ENCODE measurements at regions not wholly inside any gene's neighbourhood (a gene's known extent, or its start where the extent isn't known, plus 50 kb on each side); places are given as distances from the start of the nearest gene placed in this dataset.
"Not testable (repeated sequence)": the region's sequence is repeated elsewhere in the genome, so short reads cannot be mapped to it uniquely, and the experiment has no call there.

DNA sequence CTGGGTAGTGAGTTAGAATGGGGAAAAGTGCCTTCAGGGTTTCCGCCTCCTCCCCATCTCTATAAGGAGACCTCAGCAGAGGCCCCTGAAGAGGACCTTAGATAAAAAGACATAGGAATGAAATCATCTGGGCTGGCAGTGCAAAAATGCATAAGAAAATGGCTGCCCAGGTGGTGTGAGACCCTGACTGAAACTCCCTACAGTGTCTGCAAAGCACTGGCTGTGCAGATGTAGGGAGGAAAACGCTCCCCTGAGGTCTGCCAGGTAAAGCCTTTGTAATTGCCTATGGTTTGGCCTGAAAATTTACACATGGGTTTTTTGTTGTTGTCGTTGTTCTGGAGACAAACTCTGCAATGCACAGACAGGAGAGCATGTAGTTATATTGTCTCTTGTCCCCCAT, 128.1 kb upstream of the VWC2 start:
- in situ Hi-C loops (cut with HindIII; ENCODE audit: low pct_unique_long_range_greater_than_20kb, low sequenced_read_pairs), result no loop called here

DNA sequence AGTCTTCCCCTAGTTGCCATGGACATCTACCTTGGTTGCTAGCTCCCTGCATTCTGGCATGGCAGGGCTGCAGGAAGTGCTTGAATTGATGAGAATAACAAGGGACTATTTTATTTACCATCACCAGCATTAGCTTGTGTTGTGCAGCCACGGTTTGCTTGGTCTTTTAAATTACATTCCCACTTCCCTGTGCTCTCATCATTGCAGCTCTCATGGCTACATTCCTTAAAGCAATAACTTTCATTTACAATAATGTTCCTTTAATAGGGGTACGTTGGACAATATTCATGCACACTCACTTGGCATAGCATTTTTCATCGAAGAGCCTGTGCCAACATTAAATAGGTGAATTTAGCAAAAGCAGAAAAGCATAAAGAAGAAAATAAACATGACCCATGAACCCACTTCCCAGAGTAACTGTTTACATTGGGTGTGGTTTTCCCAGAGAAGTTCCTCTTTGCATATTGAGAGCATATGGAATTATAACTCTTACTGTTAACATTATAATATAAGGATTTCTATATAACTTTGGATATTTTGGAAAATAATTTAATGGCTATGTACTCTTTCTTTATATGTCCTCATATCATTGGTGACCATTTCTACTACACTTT, 113.2 kb upstream of the VWC2 start:
- in situ Hi-C loops (cut with HindIII; ENCODE audit: low pct_unique_long_range_greater_than_20kb, low sequenced_read_pairs), result no loop called here
- no peak for TF ChIP-seq JUND (IDR thresholded peaks at IDR 0.05; ENCODE audit: low read depth)
- no peak for DNase-seq (ENCODE audit: low read depth in 1 of 2, low spot score in 1 of 2)

More for the DNA sequence above, 128.1 kb upstream of the VWC2 start:
- TF ChIP-seq JUND (IDR thresholded peaks at IDR 0.05; ENCODE audit: low read depth), result no peak
- no peak for DNase-seq (ENCODE audit: low read depth in 1 of 2, low spot score in 1 of 2)

DNA sequence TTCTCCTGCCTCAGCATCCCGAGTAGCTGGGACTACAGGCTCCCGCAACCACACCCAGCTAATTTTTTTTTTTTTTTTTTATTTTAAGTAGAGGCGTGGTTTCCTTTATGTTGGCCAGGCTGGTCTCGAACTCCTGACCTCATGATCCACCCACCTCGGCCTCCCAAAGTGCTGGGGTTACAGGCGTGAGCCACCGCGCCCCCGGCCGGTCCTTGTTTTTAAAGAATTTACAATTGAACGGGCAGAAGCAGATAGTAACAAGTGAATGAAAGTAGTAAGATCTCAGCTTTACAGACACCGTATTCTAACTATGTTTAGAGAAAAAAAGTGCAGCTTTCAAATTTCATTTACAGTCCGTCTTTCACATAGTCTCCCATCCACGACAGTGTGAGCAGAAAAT, 112.5 kb upstream of the VWC2 start:
- TF ChIP-seq JUND (IDR thresholded peaks at IDR 0.05; ENCODE audit: low read depth), result no peak
- DNase-seq (ENCODE audit: low read depth in 1 of 2, low spot score in 1 of 2), result no peak
- in situ Hi-C loops (cut with HindIII; ENCODE audit: low pct_unique_long_range_greater_than_20kb, low sequenced_read_pairs), result no loop called here

DNA sequence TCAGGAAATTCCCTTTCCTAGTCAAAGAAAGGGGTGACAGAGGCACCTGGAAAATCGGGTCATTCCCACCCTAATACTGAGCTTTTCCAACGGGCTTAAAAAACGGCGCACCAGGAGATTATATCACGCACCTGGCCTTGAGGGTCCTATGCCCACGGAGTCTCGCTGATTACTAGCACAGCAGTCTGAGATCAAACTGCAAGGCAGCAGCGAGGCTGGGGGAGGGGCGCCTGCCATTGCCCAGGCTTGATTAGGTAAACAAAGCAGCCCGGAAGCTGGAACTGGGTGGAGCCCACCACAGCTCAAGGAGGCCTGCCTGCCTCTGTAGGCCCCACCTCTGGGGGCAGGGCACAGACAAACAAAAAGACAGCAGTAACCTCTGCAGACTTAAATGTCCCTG, 107.5 kb upstream of the VWC2 start:
- in situ Hi-C loops (cut with HindIII; ENCODE audit: low pct_unique_long_range_greater_than_20kb, low sequenced_read_pairs); DNase-seq (ENCODE audit: low read depth in 1 of 2, low spot score in 1 of 2): not testable (repeated sequence)

DNA sequence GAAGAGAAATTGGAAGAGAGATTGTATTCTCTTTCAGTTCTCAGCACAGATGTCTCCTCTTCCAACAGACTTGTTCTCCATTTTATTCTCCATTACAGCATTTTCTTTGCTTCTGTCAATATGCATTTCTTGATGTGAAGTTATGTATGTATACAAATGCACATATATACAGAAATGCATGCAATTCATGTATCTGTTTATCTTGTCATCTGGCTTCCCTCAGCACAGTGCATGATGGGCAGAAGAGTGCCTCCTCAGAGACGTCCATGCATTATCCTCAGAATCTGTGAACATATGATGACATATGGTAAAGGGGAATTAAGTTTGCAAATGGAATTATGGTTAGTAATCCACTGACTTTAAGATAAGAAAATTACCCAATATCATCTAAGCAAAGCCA, 106.7 kb upstream of the VWC2 start:
- in situ Hi-C loops (cut with HindIII; ENCODE audit: low pct_unique_long_range_greater_than_20kb, low sequenced_read_pairs), result no loop called here
- DNase-seq (ENCODE audit: low read depth in 1 of 2, low spot score in 1 of 2), result no peak
- no peak for TF ChIP-seq JUND (IDR thresholded peaks at IDR 0.05; ENCODE audit: low read depth)

DNA sequence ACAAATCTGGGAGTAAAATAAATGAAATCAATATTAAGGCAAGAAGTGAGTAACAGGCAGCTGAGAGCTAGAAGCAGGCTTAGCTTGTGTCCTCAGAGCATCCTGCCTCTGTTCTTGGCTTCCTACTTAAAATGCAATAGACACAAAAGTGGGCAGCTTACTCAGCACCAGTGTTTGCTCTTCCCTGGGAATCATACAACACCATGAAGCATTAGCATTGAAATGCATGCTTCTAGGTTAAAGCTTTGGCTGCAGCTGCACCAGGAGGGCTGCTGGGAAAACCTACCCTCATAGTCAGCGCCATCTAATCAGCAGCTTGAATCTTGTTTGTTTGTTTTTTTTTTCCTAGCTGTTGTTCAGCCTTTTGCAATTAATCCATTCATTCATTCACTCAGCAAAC, 104.2 kb upstream of the VWC2 start:
- in situ Hi-C loops (cut with HindIII; ENCODE audit: low pct_unique_long_range_greater_than_20kb, low sequenced_read_pairs), result no loop called here
- no peak for DNase-seq (ENCODE audit: low read depth in 1 of 2, low spot score in 1 of 2)
- no peak for TF ChIP-seq JUND (IDR thresholded peaks at IDR 0.05; ENCODE audit: low read depth)

DNA sequence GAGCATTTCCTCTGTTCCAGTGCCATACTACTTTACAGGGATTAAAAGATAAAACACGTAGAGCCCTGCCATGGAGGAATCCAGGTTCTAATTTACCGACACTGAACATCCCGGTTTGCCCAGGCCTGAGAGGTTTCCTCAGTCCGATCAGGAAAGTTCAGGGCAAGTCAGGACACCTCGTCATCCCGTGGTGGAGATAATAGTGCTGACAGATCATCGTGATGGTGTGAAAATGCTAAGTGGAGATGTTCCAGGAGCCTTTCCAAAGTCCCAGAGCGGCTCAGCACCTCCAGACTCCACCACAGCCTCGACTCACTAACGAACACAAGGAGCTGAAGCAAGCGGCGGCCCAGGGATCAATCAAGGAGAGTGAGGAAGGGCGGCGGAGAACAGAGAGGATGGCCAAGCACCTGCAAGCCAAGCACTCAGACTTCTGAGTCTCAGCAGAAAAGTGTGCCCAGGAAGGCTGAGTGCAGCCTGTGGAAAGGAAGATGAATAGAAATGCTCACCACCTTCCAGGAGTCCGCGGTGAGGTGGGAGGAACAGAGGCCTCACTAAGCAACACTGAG, 103.7 kb upstream of the VWC2 start:
- no peak for DNase-seq (ENCODE audit: low read depth in 1 of 2, low spot score in 1 of 2)
- in situ Hi-C loops (cut with HindIII; ENCODE audit: low pct_unique_long_range_greater_than_20kb, low sequenced_read_pairs), result no loop called here
- no peak for TF ChIP-seq JUND (IDR thresholded peaks at IDR 0.05; ENCODE audit: low read depth)

DNA sequence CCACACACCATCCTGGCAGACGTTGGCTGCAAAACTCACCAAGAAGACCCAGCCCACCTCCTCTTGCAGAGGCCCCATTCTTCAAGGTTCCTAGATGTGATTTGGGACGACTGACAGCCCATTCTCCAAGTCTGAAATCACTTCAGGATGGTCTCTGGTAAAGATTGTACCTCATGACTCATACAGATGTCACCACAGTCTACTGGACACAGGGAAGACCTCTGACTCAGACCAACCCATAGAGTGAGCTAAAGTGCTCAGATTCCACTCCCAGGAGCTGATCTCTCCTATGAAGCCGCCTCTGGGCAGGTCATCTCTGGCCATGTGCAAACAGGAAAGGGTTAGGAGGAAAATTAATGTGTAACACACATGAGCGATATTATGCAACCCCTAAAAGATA, 102.4 kb upstream of the VWC2 start:
- in situ Hi-C loops (cut with HindIII; ENCODE audit: low pct_unique_long_range_greater_than_20kb, low sequenced_read_pairs), result no loop called here
- TF ChIP-seq JUND (IDR thresholded peaks at IDR 0.05; ENCODE audit: low read depth), result no peak
- DNase-seq (ENCODE audit: low read depth in 1 of 2, low spot score in 1 of 2), result no peak

DNA sequence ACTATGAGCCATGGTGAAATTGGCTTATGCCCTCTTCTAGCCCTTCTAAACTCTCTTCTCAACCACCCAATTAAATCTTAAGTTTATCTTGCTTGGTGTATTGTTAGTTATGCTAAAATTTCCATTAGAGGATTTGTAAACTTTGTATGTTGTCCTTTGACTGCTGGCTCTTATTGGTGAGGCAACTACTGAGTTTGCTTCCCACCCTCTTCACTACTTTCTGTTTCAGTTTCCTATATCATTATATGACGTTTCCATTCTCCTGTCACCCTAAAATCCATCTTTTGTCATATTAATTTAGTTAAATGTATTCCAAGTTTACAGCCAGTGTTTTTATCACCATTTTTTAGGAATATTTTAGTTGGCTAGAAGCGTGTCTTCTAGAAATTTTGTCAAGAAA, 80.9 kb upstream of the VWC2 start:
- TF ChIP-seq JUND (IDR thresholded peaks at IDR 0.05; ENCODE audit: low read depth), result no peak
- DNase-seq (ENCODE audit: low read depth in 1 of 2, low spot score in 1 of 2), result no peak
- in situ Hi-C loops (cut with HindIII; ENCODE audit: low pct_unique_long_range_greater_than_20kb, low sequenced_read_pairs), result no loop called here

DNA sequence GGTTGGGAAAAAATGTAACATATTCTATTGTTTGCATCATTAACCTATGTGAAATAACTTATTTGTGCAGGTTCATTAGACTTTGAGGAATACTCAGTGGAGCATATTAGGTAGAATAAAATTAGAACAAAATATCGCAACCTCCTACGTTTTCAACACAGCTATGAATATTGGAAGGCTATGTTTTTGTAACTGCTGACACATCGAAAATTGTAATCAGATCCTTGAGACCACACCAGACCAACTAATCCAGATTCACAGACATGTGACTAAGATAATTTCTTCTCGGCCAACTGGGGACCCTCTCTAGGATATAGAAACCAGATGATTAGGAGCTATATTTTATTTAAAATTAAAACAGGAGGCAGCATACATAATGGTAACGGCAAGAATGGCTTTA, 77.5 kb upstream of the VWC2 start:
- DNase-seq (ENCODE audit: low read depth in 1 of 2, low spot score in 1 of 2), result no peak
- no peak for TF ChIP-seq JUND (IDR thresholded peaks at IDR 0.05; ENCODE audit: low read depth)
- in situ Hi-C loops (cut with HindIII; ENCODE audit: low pct_unique_long_range_greater_than_20kb, low sequenced_read_pairs), result no loop called here

DNA sequence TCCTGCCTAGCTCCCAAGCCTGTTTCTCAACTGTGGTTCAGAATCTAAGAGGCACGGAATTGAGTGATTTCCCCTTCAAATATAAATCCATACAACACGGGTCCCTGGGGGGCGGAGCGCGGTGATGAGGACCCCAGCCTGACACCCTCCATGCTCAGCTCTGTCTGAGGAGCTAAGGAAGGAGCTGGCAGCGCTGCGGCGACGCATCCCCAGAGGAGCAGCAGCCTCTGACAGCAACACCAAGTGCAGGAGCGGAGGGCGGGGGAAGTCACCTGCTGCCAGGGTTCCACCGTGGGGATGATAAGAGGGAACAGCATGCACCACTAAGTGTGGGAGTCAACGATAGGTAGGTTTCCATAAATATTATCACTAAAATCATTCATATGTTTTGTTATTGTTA, 72.6 kb upstream of the VWC2 start:
- no peak for TF ChIP-seq JUND (IDR thresholded peaks at IDR 0.05; ENCODE audit: low read depth)
- DNase-seq (ENCODE audit: low read depth in 1 of 2, low spot score in 1 of 2), result no peak
- in situ Hi-C loops (cut with HindIII; ENCODE audit: low pct_unique_long_range_greater_than_20kb, low sequenced_read_pairs), result no loop called here

DNA sequence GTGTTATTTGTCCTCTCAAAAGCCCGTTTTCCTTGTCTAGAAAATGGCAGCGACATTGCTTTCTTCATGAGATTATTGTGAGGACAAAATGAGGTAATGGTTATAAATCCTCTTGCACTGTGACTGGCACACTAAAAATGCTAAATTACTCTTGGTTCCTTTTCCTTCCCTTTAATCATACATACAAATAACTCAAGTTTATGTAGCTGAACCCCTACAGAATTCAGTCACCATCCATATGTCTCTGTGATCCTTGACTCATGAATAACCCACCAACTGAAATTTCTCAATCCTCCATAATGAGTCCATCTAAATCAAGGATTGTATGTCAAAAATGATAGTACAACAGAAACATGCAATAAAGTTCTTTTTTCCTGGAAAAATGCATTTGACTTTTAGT, 71.3 kb upstream of the VWC2 start:
- DNase-seq (ENCODE audit: low read depth in 1 of 2, low spot score in 1 of 2), result no peak
- in situ Hi-C loops (cut with HindIII; ENCODE audit: low pct_unique_long_range_greater_than_20kb, low sequenced_read_pairs), result no loop called here
- no peak for TF ChIP-seq JUND (IDR thresholded peaks at IDR 0.05; ENCODE audit: low read depth)

DNA sequence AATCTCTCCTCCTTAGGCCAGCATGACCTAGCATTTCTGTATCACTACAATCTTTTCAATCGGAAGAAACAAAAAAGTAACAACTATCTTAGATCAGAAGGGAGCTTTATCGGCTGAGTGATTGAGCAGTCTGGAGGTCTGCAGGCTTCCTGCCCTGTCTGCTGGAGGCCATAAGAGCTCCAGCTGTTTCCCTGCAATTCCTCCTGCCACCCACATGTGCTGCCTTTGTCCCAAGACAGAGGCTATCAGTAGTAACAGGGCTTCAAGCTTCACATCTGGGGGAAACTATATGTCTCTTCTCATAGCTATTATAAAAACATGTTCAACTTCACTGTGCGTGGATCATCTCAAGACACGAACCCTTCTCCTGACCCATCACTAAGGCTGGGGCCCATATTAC, 70.1 kb upstream of the VWC2 start:
- DNase-seq (ENCODE audit: low read depth in 1 of 2, low spot score in 1 of 2), result no peak
- no peak for TF ChIP-seq JUND (IDR thresholded peaks at IDR 0.05; ENCODE audit: low read depth)
- in situ Hi-C loops (cut with HindIII; ENCODE audit: low pct_unique_long_range_greater_than_20kb, low sequenced_read_pairs), result no loop called here

DNA sequence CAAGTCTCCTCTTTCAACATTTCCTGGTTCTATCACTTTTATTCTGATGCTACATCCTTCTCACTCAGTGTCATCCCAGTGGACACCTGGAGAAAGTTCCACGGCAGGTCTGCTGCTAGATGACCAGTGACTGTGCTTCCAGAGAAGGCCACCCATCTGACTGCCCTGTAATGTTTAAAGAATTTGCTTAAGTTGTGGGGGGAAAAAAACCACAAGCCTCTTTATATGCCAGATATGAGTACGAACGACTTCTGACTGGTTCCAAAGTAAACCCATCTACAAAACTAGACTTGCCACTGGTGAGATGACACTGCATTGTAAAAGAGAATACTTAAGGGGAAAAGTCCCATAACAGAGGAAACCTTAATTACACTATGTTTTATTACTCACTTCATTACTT, 69.6 kb upstream of the VWC2 start:
- in situ Hi-C loops (cut with HindIII; ENCODE audit: low pct_unique_long_range_greater_than_20kb, low sequenced_read_pairs), result no loop called here
- TF ChIP-seq JUND (IDR thresholded peaks at IDR 0.05; ENCODE audit: low read depth), result no peak
- DNase-seq (ENCODE audit: low read depth in 1 of 2, low spot score in 1 of 2), result no peak
